Ramos (cell line): ENCODE measurements at regions not wholly inside any gene's neighbourhood (a gene's known extent, or its start where the extent isn't known, plus 50 kb on each side); places are given as distances from the start of the nearest gene placed in this dataset.
"Not testable (repeated sequence)": the region's sequence is repeated elsewhere in the genome, so short reads cannot be mapped to it uniquely, and the experiment has no call there.

Experiments used
- in situ Hi-C: fragments of 300-500 bp; cut with MboI; formaldehyde crosslinking; loops from one replicate; pipeline ENCODE4 v1.14.3; 2022; ENCODE audit warnings: low sequenced_read_pairs; ENCODE audit not compliant: unreplicated experiment

DNA sequence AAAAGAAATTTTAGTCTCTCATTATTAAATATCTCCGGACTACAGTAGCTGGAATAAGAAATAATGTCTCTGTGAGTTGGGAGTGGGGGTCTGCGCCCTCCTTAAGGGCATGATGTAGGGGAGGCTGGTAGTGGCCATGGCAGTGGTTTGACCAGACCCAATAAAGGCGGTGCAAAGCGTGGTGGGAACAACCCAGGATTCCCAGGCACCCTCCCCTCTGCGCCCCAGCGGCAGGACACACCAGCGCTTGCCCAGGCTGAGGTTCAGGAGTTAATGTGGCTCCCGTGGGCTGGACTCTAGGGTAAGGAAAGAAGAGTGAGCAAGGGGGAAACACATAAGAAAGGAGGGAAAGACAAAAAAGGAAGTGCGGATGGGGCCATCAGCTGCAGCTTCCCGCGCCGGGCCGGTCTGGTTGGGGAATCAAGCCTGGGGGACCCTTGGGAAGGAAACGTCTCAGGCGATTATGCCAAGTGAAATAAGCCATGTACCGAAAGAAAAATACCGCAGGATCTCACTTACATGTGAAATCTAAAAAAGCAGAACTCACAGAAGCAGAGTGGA, 157.5 kb upstream of the SMIM31 start:
- in situ Hi-C loops: no loop called here

DNA sequence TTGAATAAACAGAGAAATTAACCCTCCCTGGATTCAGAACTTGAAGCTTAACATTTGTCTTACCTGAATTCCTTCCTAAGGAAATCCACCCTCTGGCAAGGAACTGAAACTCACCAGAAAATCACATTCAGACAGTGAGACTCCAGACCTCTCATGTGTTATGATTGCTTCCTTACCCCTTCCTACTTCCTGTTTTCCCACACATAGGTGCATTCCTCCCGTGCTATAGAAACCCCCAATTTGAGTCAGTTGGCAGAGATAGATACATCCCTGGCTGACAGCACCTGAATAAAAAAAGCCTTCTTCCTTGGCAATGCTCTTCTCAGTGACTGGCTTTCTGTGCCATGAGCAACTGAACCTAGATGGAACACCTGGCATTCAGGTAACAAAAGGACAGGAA, 157.0 kb upstream of the SMIM31 start:
- in situ Hi-C loops: no loop called here

- in situ Hi-C loops: no loop called here
Observed at GRCh38 chr4:164601653-164602052, 152.3 kb upstream of the SMIM31 start.

GRCh38 chr4:164605791-164606190, 148.1 kb upstream of the SMIM31 start:
- in situ Hi-C loops: not testable (repeated sequence)

GRCh38 chr4:164606478-164606877, 147.5 kb upstream of the SMIM31 start:
- in situ Hi-C loops: no loop called here

GRCh38 chr4:164613256-164613655, 140.7 kb upstream of the SMIM31 start:
- in situ Hi-C loops: no loop called here

- in situ Hi-C loops: no loop called here
Observed at GRCh38 chr4:164613792-164614191, 140.1 kb upstream of the SMIM31 start.

DNA sequence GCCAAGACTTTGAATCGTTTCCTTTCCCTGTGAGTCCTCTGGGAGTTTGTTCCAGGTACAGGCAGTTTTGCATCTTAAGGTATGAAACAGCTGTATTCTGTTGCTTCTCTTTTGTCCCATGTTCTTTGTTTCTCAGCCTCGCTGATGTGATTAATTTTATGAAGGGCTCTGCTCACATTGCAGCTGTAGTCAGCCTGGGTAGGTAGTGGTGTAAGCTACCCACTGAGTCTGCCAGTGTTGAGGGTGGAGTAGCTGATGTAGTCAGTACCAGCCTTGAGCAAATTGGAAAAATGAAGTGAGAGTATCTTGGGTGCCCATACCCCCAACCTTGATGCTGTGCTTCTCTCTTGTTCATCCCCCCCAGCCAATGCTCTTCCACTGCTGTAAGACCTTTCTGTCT, 139.6 kb upstream of the SMIM31 start:
- in situ Hi-C loops: no loop called here

DNA sequence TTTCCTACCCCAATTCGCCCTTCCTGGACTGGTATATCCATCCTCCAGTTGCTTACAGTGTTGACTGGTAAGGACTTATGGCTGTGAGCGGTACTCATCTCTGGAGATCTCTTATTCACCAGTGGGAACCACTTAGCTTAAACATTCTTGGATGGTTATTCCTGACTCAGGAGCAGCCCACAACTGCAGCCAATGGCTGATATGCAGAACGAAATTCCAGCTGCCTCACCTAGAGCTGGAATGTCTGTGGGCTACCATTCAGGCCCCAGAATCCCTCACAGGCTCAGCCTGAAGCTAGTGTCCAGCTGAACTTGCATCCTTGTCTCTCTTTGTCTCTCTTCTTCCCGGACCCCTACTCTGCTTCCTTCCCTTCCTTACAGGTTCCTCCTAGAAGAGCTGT, 138.9 kb upstream of the SMIM31 start:
- in situ Hi-C loops: no loop called here

GRCh38 chr4:164615964-164616363, 138.0 kb upstream of the SMIM31 start:
- in situ Hi-C loops: no loop called here

DNA sequence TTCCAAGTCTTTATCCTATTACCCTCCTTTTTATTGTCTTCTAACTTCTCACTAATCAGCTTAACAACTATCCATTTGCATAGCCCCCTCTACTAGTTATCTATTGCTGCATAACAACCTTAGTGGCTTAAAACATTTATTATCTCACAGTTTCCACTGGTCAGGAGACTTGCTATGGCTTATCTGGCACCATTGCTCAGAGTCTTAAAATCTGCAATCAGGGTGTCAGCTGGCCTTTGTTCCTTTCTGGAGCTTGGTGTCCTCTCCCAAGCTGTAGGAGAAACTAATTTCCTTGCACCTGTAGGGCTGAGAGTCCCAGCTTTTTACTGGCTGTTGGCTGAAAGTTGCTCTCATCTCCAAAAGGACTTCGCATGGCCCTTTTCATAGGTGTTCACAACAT, 137.0 kb upstream of the SMIM31 start:
- in situ Hi-C loops: no loop called here

- in situ Hi-C loops: no loop called here
Observed at GRCh38 chr4:164617426-164617825, 136.5 kb upstream of the SMIM31 start.

DNA sequence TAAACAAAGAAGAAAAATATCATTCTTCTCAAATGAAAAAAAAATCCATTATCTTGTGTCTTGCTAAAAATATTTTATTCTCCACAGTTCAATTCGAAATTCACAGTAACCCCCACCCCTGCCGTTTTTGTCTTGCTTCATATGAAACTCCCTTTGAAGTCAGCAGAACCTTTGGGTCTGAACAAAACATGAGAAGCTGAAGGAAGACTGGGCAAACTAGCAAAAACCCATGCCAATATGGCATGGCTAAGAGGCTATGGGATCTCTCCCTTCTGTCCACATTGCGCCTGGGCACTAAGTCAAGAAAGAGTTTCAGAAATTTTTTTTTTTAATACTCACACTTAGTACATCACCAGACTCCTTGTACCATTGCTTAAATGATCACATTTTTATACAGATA, 136.0 kb upstream of the SMIM31 start:
- in situ Hi-C loops: no loop called here

DNA sequence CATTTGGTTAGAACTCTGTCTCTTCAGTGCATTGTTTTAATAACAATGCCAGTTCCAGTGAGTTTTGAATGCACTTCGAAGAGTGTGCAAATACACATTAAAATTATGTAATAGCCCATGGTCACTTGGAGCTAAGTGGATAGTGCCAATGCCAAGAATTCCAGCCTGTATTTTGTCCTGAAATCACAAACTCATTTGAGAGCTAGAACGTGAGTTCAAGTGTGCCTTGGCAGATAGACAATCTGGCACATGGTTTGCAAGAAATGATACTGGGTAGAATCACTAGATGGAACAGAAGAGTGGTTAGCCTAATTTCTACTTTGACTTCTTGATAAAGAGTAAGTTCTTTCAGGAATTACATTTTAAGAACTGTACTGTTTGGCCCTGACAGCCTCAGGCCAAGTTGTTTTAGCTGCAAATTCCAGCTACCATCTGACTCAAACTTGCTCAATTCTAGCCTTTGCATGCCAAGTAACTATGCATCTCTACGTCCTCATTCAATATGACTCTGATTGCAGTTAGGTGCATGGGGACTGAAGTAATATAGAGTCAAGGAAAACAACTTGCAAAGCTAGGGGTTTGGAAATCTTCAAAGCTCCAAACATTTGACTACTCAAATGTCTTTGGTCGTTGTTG, 131.9 kb upstream of the SMIM31 start:
- in situ Hi-C loops: no loop called here

DNA sequence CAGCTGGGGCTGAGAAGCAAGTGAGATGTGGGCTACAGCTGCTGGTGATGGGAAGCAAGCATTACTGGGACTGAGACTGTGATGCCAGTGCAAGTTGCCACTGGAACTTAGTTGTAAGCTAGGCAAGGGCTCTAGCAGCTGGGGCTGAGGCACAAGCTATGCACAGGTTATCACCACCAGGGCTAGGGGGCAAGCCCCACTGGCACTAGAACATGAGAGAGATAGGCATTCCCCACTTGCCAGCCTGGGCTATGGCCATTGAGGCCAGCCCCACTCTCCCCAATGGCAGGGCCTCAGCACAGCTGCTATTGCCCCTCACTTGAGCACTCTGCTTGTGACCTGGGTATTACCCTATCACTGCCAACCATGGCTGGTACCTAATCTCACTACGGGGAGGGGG, 130.8 kb upstream of the SMIM31 start:
- in situ Hi-C loops: no loop called here

DNA sequence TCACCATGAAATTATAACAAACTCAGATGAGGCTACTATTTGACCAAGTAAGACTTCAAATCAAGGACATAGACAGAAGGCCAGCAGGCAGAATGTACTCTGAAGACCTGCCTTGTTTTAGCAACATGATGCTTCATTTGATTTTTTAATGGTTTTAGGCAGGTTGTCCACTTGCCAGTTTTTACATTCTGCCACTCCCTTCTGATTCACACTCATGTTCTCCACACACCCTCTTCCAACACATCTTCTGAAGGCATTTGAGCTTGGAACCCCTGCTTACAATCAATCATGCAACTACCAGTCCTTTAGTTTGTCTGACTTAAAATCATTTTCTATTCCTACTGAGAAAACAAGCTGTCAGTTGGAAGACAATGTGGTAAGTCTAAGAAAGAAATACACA, 114.9 kb upstream of the SMIM31 start:
- in situ Hi-C loops: no loop called here

DNA sequence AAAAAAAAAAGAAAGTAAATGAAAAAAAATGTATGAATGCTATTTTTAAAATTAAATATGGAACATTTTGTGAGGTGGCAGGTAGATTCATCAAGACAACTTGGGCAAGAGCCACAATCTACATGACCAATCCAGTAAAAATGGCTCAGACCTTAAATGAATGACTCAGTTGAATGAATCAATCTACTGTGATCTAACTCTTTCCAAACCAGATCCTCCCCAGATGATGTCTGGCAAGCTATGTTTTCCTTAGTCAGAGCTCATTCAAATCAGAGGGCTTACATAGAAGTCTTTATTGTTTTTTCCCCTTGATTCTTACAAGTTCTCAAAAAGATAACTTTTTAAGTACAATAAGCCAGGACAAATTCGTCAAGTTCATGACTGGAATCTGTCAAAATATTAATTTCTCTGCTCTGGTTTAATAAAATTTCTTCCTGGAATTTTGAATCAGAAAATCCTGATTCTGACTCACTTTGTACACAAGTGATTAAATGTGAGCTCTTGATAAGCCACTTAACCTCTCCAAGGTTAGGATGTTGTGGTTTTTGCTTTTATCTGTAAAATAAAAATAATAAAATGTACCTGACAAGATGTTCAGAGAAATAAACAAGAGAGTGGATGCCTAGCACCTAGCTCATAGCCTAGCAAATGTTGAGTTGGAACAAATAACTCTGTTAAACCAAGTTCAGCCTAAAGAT, 105.6 kb upstream of the SMIM31 start:
- in situ Hi-C loops: no loop called here

DNA sequence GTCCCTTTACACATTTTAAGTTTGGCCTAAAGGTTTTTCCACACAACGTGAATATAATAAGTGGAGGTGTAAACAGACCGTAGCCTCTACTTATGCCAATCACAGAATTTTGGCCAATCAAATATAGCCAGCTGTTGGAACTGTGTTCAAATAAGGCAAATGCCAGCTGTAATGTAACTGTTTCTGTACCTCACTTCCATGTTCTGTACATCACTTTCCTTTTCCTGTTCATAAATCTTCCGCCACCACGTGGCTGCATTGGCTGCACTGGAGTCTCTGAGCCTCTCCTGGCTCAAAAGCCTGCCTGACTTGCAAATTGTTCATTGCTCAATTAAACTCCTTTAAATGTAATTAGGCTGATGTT, 105.1 kb upstream of the SMIM31 start:
- in situ Hi-C loops: no loop called here

- in situ Hi-C loops: no loop called here
Observed at GRCh38 chr4:164659765-164660164, 94.2 kb upstream of the SMIM31 start.

GRCh38 chr4:164676152-164676551, 77.8 kb upstream of the SMIM31 start:
- in situ Hi-C loops: not testable (repeated sequence)

DNA sequence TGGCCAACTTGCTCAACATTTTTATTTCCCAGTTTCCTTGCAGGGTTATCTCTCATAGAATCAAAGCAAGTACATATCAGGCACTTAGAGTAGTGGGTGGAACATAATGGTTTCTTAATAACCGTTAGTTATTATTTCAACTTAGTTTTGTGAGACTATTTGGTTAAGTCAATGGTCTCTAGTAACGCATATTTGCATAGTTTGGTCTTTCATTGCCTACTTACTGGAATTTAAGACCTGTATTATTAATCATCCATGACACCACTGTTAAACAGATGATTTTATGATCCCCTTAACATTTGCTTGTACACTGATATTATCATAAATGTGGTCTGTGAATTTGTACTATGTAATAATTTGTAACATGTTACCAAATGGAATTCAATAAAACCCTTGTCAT, 70.9 kb upstream of the SMIM31 start:
- in situ Hi-C loops: no loop called here

- in situ Hi-C loops: no loop called here
Observed at GRCh38 chr4:164695650-164696049, 58.3 kb upstream of the SMIM31 start.
